ENCODE measurements at regions not wholly inside any gene's neighbourhood (a gene's known extent, or its start where the extent isn't known, plus 50 kb on each side); places are given as distances from the start of the nearest gene placed in this dataset.

DNA sequence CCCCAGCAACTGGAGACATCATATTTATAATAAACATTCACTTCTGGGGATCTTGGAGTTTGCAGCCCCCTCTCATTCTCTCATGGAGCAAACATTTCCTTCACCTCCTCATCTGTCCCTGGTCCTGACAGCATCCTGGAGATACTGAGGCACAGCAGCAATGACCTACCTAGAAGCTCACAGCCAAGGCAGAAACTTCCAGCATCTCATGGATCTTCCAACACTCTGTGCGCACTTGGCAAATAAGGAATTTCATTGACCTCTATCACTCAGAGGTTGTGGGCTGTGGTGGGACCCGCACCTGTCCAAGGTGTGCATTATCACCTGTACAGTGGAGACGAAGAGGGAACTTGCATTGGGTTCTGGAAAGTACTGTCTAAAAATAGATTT lies 109.8 kb downstream of the GGTLC2 start:
- no peaks in the 10 kb centered on the region for H3K27me3 ChIP-seq (replicated peaks; ENCODE audit: insufficient read depth, low read depth, low read length, poor library complexity)
- CTCF ChIA-PET: interaction anchor here (1.2 kb wide), 1 partner anchor 123 kb away, joined by 6 read pairs; no protein-coding TSS in a partner anchor
- H3K27ac ChIP-seq (ENCODE audit: low read depth, low read length, poor library complexity, severe bottlenecking): no peak overlapping the region
- TF ChIP-seq EZH2 (IDR thresholded peaks at IDR 0.05; ENCODE audit: borderline replicate concordance, low read depth, low read length, poor library complexity, severe bottlenecking): no peak
- TF ChIP-seq, protein P1, sequence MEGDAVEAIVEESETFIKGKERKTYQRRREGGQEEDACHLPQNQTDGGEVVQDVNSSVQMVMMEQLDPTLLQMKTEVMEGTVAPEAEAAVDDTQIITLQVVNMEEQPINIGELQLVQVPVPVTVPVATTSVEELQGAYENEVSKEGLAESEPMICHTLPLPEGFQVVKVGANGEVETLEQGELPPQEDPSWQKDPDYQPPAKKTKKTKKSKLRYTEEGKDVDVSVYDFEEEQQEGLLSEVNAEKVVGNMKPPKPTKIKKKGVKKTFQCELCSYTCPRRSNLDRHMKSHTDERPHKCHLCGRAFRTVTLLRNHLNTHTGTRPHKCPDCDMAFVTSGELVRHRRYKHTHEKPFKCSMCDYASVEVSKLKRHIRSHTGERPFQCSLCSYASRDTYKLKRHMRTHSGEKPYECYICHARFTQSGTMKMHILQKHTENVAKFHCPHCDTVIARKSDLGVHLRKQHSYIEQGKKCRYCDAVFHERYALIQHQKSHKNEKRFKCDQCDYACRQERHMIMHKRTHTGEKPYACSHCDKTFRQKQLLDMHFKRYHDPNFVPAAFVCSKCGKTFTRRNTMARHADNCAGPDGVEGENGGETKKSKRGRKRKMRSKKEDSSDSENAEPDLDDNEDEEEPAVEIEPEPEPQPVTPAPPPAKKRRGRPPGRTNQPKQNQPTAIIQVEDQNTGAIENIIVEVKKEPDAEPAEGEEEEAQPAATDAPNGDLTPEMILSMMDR (conservative IDR thresholded peaks at IDR 0.05; ENCODE audit: low read depth, low read length): no peak
- BruUV-seq (replicated peaks): no TSS peak
- no peak for DNase-seq (ENCODE audit: low spot score)
- no peaks in the 10 kb centered on the region for H3K36me3 ChIP-seq (ENCODE audit: insufficient read depth, low read length, poor library complexity, severe bottlenecking)
- no peak overlapping the region for H3K4me3 ChIP-seq (ENCODE audit: low read depth, low read length, poor library complexity, severe bottlenecking)
- intact Hi-C loops (cut with micrococcal nuclease; ENCODE audit: unreplicated experiment): no loop called here
- POLR2A ChIA-PET (ENCODE audit: low non-redundant PET): no interaction called here
- no peaks in the 10 kb centered on the region for H3K9me3 ChIP-seq (ENCODE audit: low read depth, low read length, poor library complexity, severe bottlenecking)
- H3K4me1 ChIP-seq (ENCODE audit: insufficient read depth, low read length, poor library complexity, severe bottlenecking): no peaks in the 10 kb centered on the region

DNA sequence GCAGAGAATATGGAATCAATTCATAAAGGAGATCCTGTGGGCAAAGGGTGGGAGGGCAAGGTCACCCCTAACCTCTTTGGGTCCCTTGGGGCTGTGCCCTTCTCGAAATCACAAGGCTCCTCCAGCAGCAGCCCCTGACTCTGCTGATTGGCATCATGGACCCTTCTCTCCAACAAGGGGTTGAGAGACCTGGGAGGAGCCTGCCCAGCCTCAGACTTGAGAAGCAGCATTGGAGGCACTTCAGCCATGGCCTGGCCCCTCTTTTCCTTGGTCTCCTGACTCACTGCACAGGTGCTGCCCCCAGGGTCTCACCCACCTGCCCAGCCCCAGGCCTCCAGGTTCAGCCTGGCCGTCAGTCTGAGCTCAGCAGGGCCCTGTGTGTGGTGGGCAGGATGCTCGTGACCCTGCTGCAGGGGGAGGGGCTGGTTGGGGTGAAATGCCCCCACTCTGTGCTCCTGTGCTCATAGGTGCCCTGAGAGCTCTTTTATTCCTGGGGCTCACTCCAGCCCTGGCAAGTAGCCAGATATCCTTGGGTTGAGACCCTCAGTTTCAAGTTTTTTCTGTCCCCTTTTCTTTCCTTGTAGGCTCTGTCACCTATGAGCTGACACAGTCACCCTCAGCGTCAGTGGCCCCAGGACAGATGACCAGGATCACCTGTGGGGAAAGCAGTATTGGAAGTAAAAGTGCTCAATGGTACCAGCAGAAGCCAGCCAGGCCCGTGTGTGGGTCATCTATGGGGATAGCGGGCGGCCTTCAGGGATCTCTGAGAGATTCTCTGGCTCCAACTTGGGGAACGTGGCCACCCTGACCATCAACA lies 110.8 kb downstream of the GGTLC2 start:
- Histone ChIP-seq H3K4me3 (ENCODE audit: low read depth, low read length, poor library complexity, severe bottlenecking) (no peak overlapping the region), H3K36me3 (ENCODE audit: insufficient read depth, low read length, poor library complexity, severe bottlenecking) (no peaks in the 10 kb centered on the region), H3K27ac (ENCODE audit: low read depth, low read length, poor library complexity, severe bottlenecking) (no peak overlapping the region), H3K4me1 (ENCODE audit: insufficient read depth, low read length, poor library complexity, severe bottlenecking) (no peaks in the 10 kb centered on the region), H3K27me3 (replicated peaks; ENCODE audit: insufficient read depth, low read depth, low read length, poor library complexity) (no peaks in the 10 kb centered on the region), H3K9me3 (ENCODE audit: low read depth, low read length, poor library complexity, severe bottlenecking) (no peaks in the 10 kb centered on the region)
- TF ChIP-seq, protein P1 (conservative IDR thresholded peaks at IDR 0.05; ENCODE audit: low read depth, low read length): no peak
- TF ChIP-seq EZH2 (IDR thresholded peaks at IDR 0.05; ENCODE audit: borderline replicate concordance, low read depth, low read length, poor library complexity, severe bottlenecking): no peak
- POLR2A ChIA-PET (ENCODE audit: low non-redundant PET): no interaction called here
- intact Hi-C loops (cut with micrococcal nuclease; ENCODE audit: unreplicated experiment): no loop called here
- CTCF ChIA-PET: interaction anchor here (0.6 kb wide), 1 partner anchor 13 kb away, joined by 4 read pairs; no protein-coding TSS in a partner anchor
- DNase-seq (ENCODE audit: low spot score): no peak
- no TSS peak for BruUV-seq (replicated peaks)

DNA sequence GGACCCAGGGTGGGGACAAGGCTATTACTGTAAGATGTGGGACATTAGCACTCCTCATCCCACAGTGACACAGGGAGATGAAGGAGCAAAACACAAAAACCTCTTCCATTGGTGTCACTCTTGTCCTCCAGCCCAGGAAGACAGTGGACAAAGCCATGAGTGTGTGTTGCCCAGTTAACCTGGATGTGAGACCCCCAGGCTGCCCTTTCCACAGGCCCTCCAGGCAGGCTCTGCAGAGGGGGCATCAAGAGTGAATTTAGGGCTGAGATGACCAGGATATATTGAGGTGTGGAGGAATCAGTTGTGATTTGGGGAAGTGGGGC lies 111.3 kb downstream of the GGTLC2 start:
- CTCF ChIA-PET: interaction anchor here (0.6 kb wide), 1 partner anchor 14 kb away, joined by 4 read pairs; no protein-coding TSS in a partner anchor
- Histone ChIP-seq H3K9me3 (ENCODE audit: low read depth, low read length, poor library complexity, severe bottlenecking) (no peaks in the 10 kb centered on the region), H3K4me3 (ENCODE audit: low read depth, low read length, poor library complexity, severe bottlenecking) (no peak overlapping the region), H3K27ac (ENCODE audit: low read depth, low read length, poor library complexity, severe bottlenecking) (no peak overlapping the region), H3K36me3 (ENCODE audit: insufficient read depth, low read length, poor library complexity, severe bottlenecking) (no peaks in the 10 kb centered on the region), H3K4me1 (ENCODE audit: insufficient read depth, low read length, poor library complexity, severe bottlenecking) (no peaks in the 10 kb centered on the region), H3K27me3 (replicated peaks; ENCODE audit: insufficient read depth, low read depth, low read length, poor library complexity) (no peaks in the 10 kb centered on the region)
- POLR2A ChIA-PET (ENCODE audit: low non-redundant PET): no interaction called here
- BruUV-seq (replicated peaks): no TSS peak
- TF ChIP-seq EZH2 (IDR thresholded peaks at IDR 0.05; ENCODE audit: borderline replicate concordance, low read depth, low read length, poor library complexity, severe bottlenecking): no peak
- TF ChIP-seq, protein P1 (conservative IDR thresholded peaks at IDR 0.05; ENCODE audit: low read depth, low read length): no peak
- intact Hi-C loops (cut with micrococcal nuclease; ENCODE audit: unreplicated experiment): no loop called here
- no peak for DNase-seq (ENCODE audit: low spot score)

Data from A673 (cell line).